GM19395 (cell line): ENCODE measurements at regions not wholly inside any gene's neighbourhood (a gene's known extent, or its start where the extent isn't known, plus 50 kb on each side); places are given as distances from the start of the nearest gene placed in this dataset.

Experiments
- ATAC-seq: cut with Tn5 transposase; IDR thresholded peaks from one replicate; pipeline ENCODE4 v1.9.1; 2021; ENCODE audit warnings: mild to moderate bottlenecking, moderate library complexity; ENCODE audit not compliant: unreplicated experiment

GRCh38 chr2:66382091-66382490 is 52.8 kb upstream of the MEIS1 start:
- no peak for ATAC-seq

GRCh38 chr2:66379473-66379872 is 55.5 kb upstream of the MEIS1 start:
- no peak for ATAC-seq

- no peak for ATAC-seq
These were observed 57.1 kb upstream of the MEIS1 start for GRCh38 chr2:66377832-66378231.

GRCh38 chr2:66370824-66371223 is 64.1 kb upstream of the MEIS1 start:
- ATAC-seq = no peak

- no peak for ATAC-seq
These were observed 68.3 kb upstream of the MEIS1 start for GRCh38 chr2:66366619-66367018.

GRCh38 chr2:66364495-66365333 is 70.2 kb upstream of the MEIS1 start:
- no peak for ATAC-seq

GRCh38 chr2:66362701-66363100 is 72.2 kb upstream of the MEIS1 start:
- no peak for ATAC-seq

- no peak for ATAC-seq
These were observed 88.7 kb upstream of the MEIS1 start for GRCh38 chr2:66346231-66346664.

- ATAC-seq = no peak
These were observed 90.8 kb upstream of the MEIS1 start for GRCh38 chr2:66344087-66344663.

- ATAC-seq = no peak
These were observed 91.7 kb upstream of the MEIS1 start for GRCh38 chr2:66343259-66343658.

GRCh38 chr2:66340521-66340920 is 94.4 kb upstream of the MEIS1 start:
- no peak for ATAC-seq

GRCh38 chr2:66334237-66335029 is 100.5 kb upstream of the MEIS1 start:
- no peak for ATAC-seq

GRCh38 chr2:66331176-66331575 is 103.7 kb upstream of the MEIS1 start:
- no peak for ATAC-seq

- no peak for ATAC-seq
These were observed 105.8 kb upstream of the MEIS1 start for GRCh38 chr2:66329081-66329605.

- ATAC-seq = no peak
These were observed 107.7 kb upstream of the MEIS1 start for GRCh38 chr2:66327066-66327740.

GRCh38 chr2:66324909-66325528 is 109.9 kb upstream of the MEIS1 start:
- ATAC-seq = no peak

GRCh38 chr2:66324356-66324755 is 110.6 kb upstream of the MEIS1 start:
- ATAC-seq = no peak

GRCh38 chr2:66323406-66323805 is 111.5 kb upstream of the MEIS1 start:
- ATAC-seq = no peak

- ATAC-seq = no peak
These were observed 112.2 kb upstream of the MEIS1 start for GRCh38 chr2:66322506-66323260.
